ENCODE measurements at regions not wholly inside any gene's neighbourhood (a gene's known extent, or its start where the extent isn't known, plus 50 kb on each side); places are given as distances from the start of the nearest gene placed in this dataset.
A peak's percentile ranks its signal among the peaks of the same experiment; 100 is the strongest.

GRCh38 chr3:43998836-43999727, 242.6 kb upstream of the TOPAZ1 start:
- no peak for TF ChIP-seq CTCF (IDR thresholded peaks at IDR 0.05)
- no peak for TF ChIP-seq RXRA (IDR thresholded peaks at IDR 0.05; ENCODE audit: borderline replicate concordance, low read depth)
- no peak for TF ChIP-seq NFIC (IDR thresholded peaks at IDR 0.05; ENCODE audit: borderline replicate concordance)
- peak; percentile 62 for TF ChIP-seq POLR2AphosphoS5 (IDR thresholded peaks at IDR 0.05; ENCODE audit: low read depth, low read length)
- TF ChIP-seq GATA2 (CRISPR knock-in tag; IDR thresholded peaks at IDR 0.05), result no peak
- no peak for TF ChIP-seq YY1 (IDR thresholded peaks at IDR 0.05; ENCODE audit: low read depth)
- no peak for TF ChIP-seq ELF1 (IDR thresholded peaks at IDR 0.05)
- TF ChIP-seq SMC3 (IDR thresholded peaks at IDR 0.05; ENCODE audit: low read depth, low read length), result no peak; the same call in 1 of the 2 replicates
- TF ChIP-seq, protein P1, sequence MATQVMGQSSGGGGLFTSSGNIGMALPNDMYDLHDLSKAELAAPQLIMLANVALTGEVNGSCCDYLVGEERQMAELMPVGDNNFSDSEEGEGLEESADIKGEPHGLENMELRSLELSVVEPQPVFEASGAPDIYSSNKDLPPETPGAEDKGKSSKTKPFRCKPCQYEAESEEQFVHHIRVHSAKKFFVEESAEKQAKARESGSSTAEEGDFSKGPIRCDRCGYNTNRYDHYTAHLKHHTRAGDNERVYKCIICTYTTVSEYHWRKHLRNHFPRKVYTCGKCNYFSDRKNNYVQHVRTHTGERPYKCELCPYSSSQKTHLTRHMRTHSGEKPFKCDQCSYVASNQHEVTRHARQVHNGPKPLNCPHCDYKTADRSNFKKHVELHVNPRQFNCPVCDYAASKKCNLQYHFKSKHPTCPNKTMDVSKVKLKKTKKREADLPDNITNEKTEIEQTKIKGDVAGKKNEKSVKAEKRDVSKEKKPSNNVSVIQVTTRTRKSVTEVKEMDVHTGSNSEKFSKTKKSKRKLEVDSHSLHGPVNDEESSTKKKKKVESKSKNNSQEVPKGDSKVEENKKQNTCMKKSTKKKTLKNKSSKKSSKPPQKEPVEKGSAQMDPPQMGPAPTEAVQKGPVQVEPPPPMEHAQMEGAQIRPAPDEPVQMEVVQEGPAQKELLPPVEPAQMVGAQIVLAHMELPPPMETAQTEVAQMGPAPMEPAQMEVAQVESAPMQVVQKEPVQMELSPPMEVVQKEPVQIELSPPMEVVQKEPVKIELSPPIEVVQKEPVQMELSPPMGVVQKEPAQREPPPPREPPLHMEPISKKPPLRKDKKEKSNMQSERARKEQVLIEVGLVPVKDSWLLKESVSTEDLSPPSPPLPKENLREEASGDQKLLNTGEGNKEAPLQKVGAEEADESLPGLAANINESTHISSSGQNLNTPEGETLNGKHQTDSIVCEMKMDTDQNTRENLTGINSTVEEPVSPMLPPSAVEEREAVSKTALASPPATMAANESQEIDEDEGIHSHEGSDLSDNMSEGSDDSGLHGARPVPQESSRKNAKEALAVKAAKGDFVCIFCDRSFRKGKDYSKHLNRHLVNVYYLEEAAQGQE (IDR thresholded peaks at IDR 0.05; ENCODE audit: low read depth, low read length), result no peak
- 0 out of 2 replicates have a peak, but pooled peaks have one; percentile 16 for TF ChIP-seq TAF1 (IDR thresholded peaks at IDR 0.05; ENCODE audit: borderline replicate concordance, low read depth, low read length)
- peak; percentile 1; the same call in 1 of the 2 replicates for TF ChIP-seq RAD21 (IDR thresholded peaks at IDR 0.05; ENCODE audit: low read length)
- TF ChIP-seq JUND (IDR thresholded peaks at IDR 0.05), result no peak
- TF ChIP-seq, protein P2, sequence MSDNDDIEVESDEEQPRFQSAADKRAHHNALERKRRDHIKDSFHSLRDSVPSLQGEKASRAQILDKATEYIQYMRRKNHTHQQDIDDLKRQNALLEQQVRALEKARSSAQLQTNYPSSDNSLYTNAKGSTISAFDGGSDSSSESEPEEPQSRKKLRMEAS (IDR thresholded peaks at IDR 0.05; ENCODE audit: low read depth), result peak; percentile 80; the same call in 1 of the 2 replicates
- TF ChIP-seq EP300 (IDR thresholded peaks at IDR 0.05; ENCODE audit: borderline replicate concordance in 1 of 2, low read depth in 1 of 2, low read length in 1 of 2), result 0 out of 4 replicates have a peak, but pooled peaks of 1 of the 2 experiments have one; percentile 14
